ENCODE measurements at regions not wholly inside any gene's neighbourhood (a gene's known extent, or its start where the extent isn't known, plus 50 kb on each side); places are given as distances from the start of the nearest gene placed in this dataset.

DNA sequence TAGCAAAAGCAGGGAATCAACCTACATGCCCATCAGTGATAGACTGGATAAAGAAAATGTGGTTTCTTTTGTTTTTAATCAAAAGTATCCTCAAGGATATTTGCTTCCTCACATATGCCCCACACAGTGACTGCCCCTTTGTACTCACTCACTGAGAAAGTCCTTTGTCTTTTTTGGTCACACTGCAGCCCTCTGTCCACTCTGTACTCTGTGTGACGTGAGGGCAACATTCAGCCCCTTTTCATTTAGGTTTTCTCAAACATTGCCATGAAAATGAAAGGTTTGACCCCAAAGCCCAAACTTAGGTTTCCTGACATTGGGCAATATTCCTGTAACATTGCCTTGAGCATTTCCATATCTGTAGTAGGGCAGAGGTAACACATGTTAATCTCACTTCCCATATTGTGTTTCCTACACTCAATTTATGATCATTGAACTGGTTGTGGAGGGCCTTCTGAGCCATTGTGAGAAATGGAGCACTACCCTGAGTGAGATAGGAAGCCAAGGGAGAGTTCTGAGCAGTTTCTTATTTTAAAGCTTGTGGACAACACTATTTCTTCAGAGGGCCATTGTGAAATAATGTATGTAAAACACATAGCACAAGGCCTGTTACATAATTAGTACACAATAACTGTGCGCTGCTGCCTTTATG, 501.9 kb upstream of the C1orf87 start:
- DNase-seq = no peak

DNA sequence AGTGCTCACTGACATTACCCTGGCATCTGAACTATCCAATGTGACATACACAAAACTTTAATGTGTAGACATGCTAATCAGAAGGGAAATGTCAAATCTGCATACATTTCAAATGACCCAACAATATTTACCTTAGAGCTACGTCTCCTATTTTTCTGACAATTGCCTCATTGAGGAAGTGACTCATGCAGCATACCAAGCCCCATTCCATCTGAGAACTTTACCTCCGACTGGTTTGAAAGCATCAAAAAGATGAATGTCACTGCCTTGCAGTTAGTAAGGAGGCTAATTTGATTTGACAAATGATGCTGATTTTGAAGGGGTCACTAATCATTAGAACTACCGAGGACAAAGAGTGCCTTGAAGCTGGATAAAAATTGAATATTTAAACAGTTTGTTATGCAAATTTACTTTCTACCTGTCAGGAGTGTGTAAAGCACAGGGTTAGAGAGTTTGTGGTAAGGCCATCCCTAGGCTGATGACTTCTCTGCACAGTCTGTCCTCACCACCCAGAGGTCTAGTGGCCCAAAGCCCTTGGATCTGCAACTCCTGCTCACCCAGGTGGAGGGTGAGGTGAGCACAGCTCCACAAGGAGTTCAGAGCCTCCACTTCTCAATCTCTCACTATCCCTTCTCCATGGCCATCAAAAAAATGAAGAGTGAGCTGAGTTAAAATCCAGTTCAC, 500.3 kb upstream of the C1orf87 start:
- DNase-seq = no peak

DNA sequence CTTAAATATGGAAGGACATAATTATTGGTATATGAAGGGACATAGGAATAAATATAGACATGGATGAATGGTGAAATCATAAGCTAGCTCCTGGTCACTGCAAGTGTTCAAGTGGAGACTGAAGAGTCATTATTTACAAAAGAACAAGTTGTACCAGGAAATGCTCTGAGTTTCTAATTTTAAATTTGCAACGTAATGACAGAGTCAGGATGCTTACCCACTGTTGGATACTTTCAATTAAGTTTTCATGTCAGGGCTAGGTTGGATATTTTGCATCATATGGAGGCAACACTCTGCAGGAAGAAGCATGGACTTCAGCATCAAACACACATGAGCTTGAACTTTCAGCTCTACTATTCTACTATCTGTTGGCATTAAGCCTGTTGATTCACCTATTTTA, 499.6 kb upstream of the C1orf87 start:
- no peak for DNase-seq

DNA sequence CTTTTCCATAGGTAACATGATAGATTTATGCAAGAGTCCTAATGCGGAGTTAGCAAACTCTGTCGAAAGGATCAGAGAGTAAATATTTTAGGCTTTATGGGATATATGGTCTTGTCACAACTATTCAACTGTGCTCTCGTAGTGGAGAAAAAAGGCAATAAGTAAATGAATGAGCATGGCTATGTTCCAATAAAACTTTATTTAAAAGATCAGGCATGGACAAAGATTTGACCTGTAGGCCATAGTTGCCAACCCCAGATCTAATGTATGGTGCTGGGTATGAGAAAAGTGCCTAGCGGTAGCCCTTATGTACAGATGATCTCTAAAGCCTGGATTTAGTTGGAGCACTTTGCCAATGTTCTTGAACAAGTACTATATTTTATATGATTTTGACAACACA, 498.8 kb upstream of the C1orf87 start:
- DNase-seq = no peak

DNA sequence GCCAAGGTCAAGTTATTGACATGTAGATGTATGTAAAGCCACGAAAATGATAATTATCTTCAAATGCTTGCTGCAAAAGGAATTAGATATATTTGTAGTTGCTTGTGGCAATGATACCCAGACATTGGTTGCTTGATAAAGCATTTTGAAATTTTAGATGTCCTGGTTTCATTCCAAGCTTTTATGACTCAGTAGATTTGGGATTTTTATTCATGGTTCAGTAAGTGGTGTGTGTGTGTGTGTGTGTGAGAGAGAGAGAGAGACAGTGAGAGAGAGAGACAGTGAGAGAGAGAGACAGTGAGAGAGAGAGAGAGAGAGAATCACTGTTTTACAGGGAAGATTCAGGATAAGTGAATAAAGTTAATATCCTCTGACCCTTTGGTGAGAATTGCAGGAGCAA, 498.2 kb upstream of the C1orf87 start:
- no peak for DNase-seq

DNA sequence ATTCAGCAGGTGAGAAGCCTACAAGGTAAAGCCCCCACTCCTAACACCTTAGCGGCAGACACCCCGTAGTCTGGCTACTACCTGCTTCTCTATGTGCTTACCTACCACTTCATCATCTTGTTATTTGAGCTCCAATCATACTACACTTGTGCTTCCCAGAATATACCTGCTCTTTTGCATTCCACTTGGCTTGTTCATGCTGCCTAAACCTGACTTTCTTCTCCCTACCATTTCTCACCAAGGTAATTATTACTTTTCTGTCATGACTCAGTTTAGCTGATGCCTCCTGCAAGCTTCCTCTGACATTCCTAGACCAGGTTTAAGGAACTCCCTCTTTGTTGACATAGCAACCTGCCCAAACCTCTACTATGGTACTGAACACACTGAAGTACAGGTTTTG, 495.6 kb upstream of the C1orf87 start:
- DNase-seq = no peak

DNA sequence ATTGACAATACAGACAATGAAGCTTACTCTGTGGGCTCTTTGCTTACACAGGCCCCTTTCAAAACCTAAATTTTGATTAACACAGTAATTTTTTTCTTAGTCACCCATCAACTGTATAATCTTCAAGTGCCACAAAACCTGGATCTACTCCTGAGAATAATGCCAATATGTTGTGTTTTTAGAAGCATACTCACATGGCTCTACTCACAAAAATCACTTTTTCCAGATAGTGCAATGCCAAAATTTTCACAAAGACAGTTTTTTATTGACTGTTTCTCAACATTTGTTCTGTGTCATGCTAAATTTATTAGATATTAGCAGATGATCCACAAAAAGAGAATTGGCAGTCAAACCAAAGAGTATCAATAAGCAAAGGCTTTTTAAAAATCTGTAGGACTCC, 493.7 kb upstream of the C1orf87 start:
- DNase-seq = no peak

DNA sequence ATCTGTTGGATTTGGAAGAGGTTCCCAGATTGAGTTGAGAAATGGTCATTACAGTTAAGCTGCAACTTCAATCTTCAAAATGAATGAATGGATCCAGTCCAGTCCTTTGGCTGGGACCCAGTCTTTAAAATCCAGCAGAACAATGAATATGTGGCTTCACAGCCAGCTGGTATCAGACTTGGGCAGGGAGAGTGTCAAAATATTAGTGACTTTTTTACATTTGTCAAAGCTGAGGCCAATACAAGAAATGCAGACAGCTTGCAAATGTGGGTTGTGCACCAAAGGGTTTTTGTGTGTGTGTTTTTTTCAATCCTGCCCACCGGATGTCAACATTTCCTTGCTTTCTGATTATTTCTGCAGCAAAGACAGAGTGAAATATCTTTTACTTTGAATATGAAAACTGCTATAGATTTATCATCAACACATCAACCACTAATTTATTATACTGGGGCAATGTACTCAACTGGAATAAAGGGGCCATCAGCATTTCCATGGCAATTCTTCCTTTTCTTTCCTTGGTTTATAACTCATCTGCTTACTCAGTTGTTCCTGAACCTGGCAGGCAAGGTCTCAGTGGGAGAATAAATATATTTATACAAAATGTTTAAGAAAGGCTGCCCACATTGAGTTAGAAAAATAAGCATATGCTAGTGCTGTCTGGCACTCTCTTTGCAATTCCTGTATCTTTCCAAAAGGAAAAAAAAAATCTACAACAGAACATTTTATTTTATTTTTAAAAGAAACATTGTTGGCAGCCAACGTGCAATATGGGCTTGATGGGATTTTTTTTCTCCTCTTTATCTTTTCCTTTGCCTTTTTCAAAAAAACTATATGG, 491.6 kb upstream of the C1orf87 start:
- peak; percentile 84 to 95 for DNase-seq

DNA sequence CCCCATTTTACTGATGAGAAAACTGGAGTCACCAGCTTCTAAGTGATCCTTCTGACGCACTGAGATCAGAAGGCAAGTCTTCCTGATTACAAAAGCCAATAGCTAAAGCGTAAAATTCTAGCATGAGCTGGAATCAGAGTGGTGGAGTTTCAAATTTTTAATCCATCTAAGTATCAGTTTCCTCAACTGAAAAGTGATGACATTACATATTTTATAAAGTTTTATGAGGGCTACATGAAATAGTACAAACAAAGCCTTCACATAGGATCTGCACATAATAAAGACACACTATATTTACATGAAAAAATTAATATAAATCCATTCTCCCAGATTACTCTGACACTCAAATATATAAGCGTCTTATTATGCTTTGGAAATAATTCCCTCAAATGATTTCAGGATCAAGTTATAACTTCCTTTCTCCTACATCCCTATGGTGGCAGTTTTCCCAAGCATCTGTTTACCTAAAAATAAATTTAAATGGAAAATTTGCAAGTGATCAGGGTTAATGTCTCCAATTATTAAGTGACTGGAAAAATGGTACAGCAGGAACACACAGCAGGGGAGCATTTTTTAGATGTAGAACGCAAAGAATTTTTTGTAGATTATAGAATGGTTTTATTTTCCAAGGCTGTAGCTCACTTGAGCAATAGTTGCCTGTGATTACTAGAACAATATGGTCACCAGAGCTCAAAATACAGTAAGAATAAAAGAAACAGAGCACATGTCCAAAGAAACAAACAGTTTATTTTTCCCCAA, 490.4 kb upstream of the C1orf87 start:
- peak; percentile 19 to 51 for DNase-seq

DNA sequence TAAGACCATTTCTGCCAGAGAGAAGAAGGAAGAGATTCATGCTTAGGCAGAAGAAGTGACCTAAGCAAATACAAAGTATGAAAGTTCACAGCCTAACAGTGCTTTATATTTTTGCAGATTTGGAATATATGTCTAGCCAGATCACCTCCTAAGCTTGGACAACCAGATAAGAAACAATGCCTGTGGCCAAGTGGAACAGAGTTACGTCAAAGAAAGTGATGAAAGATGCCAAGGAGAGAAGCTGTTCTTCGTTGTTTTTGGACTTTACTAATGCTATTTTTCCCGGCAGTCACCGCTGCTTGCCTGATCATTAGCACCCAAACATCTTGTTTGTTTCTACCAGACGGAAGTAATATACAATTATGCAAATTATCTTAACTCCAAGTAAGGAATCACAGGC, 489.2 kb upstream of the C1orf87 start:
- no peak for DNase-seq

DNA sequence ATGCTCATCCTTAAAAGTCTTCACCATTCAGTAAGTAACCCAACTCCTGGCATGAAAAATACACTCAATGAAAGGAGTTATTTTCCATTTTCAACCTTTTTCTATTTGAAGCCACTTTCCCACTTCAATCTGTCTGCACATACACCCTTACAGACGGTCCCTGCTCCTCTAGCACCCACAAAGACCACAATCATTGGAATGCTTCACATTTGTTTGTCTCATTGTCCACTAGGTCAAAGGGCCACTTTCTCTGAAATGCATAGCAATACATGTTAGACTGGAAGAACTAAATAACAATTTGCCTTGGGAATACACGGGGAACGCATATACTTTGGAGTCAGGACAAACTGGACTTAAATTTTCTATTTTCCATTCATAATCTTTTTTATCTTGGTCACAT, 487.1 kb upstream of the C1orf87 start:
- DNase-seq = no peak

DNA sequence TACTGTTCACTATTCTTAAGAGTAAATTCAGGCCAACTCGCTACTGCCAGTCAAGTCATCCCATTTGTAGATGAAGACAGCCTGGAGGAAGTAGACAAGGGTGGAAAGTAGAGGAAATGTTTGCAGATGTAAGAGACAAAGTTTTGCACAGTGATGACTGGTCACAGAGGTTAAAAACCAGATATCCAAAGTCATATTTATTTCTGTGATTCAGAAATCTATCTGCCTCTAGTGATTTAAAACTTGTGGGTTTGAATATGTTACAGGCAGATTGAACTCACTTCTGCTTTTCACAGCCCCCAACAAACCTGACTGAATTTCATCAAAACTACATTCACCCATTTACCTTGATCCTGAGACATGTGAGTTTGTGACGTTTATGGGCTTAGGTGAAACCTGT, 484.7 kb upstream of the C1orf87 start:
- no peak for DNase-seq

DNA sequence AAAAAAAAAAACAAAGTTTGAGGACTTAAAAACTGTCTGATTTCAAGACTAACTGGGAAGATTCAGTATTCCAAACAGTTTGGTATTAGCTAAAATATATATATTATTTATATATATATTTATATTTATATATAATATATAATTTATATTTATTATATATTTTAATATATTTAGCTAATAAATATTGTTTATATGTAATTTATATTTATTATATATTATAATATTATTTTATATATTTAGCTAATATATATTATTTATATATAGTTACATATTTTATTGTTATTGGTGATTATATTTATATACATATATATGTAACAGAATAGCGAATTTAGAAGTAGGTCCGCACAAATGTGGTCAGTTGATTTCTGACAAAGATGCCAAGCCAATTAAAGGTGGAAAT, 480.2 kb upstream of the C1orf87 start:
- DNase-seq = no peak

DNA sequence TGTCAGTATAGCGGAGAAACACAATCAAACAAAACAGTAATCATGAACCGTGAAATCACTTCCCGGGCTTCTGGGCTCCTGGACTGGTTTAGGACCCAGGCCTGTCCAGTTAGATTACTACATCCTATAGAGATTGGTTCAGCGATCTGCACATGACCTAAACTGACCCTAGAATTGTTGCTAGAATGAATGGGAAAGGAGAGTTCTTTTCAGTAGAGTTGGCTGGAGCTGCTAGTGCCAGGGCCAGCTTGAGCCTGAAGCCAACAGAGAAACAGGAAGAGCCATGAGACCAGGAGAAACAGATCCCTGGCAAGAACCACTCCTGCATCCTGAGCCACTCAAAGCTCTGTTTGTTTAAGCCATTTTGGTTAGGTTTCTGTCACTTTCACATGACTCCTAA, 474.3 kb upstream of the C1orf87 start:
- peak; percentile 48 to 61 for DNase-seq

DNA sequence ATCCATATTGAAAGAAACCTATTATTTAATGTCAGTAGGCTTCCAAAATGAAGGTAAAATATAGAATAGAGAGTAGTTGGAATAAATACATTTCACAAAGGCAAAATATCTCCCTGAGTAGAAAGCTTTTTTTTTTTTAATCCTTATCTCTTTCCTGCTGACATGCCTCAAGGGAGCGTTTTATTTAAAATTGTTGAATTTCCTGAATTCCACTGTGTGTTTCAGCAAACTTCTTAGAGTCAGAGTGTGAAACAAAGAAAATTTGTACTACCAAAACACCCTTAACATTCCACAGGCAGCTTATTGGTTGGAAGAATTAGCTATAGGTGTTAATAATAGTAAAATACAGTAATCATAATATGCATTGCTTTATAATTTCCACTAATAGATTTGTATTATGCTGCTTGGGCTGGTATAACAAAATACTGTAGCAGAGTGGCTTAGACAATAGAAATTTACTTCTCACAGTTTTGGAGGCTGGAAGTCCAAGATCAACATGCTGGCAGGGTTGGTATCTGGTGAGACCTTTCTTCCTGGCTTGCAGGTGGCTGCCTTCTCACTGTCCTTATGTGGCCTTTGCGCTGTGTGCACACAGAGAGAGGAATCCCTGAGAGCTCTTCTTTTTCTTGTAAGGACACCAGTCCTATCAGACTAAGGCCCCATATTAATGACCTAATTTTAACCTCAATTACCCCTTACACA, 468.4 kb upstream of the C1orf87 start:
- no peak for DNase-seq

DNA sequence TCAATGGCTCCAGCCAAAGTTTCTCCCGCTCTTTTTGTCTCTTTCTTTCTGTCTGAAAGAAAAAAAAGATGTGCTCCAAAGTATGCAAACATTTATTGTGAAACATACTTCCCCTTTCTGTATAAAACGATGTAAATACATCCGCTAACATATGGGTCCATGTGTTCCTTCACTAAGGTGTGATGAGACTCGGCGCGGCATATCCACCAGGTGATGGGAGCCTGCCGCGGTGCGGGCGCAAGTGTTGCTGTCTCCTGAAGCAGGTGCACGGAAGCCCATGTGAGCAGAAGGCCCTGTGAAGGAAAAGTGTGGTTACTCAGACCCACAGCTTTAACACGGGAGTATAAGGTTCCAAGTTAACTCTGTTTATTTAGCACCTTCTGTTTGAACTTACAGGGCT, 466.6 kb upstream of the C1orf87 start:
- DNase-seq = no peak

DNA sequence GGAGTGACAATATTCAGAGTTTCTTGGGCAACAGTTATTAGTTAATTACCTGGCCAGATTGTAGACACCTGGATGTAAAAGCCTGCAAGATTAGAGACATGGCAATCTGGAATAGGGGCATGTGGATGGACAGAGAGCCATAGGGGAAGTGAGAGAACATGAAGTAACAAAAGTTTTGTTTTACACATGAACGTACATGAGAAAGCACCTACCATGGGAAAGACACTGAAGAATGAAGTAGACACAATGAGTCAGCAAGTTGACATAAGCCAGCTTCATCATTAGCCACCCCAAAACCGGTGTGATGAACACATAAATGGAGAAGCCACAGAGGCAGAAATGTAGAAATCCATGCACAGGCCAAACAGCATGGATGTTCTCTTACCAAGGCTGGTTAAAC, 462.1 kb upstream of the C1orf87 start:
- DNase-seq = no peak

DNA sequence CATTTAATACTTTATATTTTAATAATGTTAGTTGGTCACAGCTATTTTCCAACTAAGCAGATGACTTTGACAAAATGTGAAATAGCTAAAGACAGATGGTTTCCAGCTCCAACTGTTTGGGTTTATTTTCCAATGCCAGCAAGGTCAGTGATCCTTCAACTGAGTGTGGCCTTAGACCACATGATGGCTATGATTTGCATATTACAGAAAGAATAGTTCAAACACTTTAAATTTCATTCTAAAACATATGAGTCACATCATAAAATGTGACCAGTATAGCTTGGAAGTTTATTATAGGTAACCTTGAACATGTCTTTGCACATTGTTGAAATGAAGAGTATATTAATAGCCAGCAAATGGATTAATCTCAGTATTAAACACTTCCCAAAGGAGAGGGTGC, 454.0 kb upstream of the C1orf87 start:
- DNase-seq = no peak

DNA sequence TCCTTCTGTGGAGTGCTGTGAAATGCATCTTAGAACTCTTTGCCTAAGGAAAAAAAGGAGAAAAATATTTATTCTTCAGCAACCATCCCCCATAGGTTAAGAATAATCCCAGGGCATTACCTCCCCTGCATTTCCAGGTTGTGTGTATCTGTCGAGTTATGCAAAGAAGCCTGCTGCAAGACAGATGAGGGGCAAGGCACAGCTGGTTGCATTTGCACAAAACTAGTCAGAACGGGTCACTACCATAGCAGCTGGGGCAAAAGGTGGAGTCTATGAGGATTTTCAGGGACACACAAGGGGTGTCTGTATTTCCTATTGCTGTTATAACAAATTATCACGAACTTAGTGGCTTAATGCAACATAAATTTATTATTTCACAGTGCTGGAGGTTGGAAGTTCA, 443.4 kb upstream of the C1orf87 start:
- no peak for DNase-seq

DNA sequence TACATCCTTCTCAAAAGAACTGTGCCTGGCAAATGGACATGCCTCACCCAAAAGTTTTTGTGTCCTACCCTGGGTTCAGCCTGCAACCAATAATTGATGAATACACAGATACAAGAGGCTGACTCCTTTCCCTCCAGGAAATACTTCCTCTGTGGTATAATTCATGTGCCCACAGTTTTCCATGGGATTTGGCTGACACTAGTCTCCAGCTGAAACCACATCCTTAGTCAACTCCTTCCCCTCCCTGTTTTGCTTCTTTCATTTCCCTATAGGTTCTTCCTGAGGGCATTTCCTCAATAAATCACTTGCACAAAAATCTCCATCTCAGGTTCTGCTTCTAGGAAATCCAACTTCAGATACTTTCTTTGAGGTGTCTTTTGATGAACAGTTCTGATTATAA, 436.6 kb upstream of the C1orf87 start:
- DNase-seq = no peak

DNA sequence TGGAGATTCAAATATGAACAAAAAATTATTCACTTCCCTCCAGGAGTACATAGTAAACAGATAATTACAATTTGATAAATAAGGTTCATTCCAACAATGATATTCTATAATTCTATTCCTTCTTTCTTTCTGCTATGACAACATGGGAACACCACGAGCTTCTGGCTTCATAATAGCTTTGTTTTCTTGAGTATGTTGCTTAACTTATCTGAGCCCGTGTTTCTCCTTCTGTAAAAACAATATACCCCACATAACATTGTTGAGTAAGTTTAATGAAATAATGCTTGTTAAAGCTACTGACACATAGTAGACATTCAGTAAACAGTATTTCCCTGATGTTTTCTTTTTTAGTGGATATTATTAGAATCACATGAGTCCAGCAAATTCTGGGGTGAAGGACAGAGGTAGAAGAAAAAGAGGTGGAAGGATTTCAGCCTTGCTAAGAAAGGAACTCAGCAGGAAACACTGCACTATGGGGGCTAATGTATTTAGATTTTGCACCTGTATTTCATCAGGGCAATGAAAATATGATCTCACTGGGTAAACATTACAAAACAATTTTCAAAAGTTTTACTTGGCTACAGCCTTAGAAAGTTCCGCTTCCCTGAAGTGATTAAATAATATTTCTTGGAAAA, 430.8 kb upstream of the C1orf87 start:
- no peak for DNase-seq

DNA sequence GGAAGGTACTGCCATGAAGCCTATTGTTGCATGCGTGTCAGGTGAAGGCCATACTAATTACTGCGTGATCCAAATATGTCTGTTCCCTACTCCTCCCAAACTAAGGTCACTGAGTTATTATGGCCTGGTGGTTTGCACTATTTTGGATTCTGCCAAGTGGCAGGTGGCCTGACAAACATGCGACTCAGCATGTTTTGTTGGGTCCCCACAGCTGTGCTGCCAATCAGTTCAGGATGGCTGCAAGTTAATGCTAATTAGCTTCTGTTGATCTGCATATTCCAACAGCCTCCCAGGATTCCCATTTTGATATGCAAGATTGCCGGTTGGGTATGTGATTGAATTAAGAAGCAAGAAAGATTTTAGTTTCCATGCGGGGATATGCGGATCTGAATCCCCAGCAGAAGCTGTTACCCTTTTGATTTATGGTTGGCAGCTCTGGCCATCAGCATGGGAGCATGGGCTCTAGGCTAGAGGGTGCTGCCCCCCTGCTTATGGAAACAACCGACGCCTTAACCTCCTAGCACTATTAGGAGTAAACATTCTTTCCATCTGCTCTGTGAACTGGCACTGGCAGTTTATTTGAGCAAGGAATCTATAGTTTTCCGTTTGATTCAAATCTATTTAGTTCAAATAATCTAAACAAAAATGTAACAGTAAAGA, 429.8 kb upstream of the C1orf87 start:
- peak; percentile 53 to 73 for DNase-seq
